ENCODE measurements at regions not wholly inside any gene's neighbourhood (a gene's known extent, or its start where the extent isn't known, plus 50 kb on each side); places are given as distances from the start of the nearest gene placed in this dataset.
A peak's percentile ranks its signal among the peaks of the same experiment; 100 is the strongest.

- peak in 1 of 9 donors; percentile 11 for TF ChIP-seq CTCF (IDR thresholded peaks at IDR 0.05)
- no peak overlapping the region for H3K4me3 ChIP-seq
- intact Hi-C loops (cut with DNase I), result no loop called here
- ATAC-seq, result no peak
- H3K27ac ChIP-seq, result no peak overlapping the region
- 57 to 60% methylated on average over 2 of the region's 2 CpGs for WGBS, 2 donors
- H3K9me3 ChIP-seq, result no peaks in the 10 kb centered on the region
- H3K27me3 ChIP-seq, result no peaks in the 10 kb centered on the region
- H3K36me3 ChIP-seq, result no peaks in the 10 kb centered on the region
- no peak for DNase-seq
- no peaks in the 10 kb centered on the region for H3K4me1 ChIP-seq
Measured at GRCh38 chr12:16674885-16675284, 68.9 kb upstream of the LMO3 start.

- TF ChIP-seq CTCF (IDR thresholded peaks at IDR 0.05), result no peak
Measured at GRCh38 chr12:16670456-16671050, 64.6 kb upstream of the LMO3 start.

GRCh38 chr12:16669756-16670155 is 63.8 kb upstream of the LMO3 start:
- Histone ChIP-seq H3K36me3 (no peaks in the 10 kb centered on the region), H3K27ac (no peak overlapping the region), H3K4me1 (no peaks in the 10 kb centered on the region), H3K4me3 (no peak overlapping the region), H3K9me3 (no peaks in the 10 kb centered on the region), H3K27me3 (no peaks in the 10 kb centered on the region)
- ATAC-seq (no peak), DNase-seq (no peak)
- no peak for TF ChIP-seq CTCF (IDR thresholded peaks at IDR 0.05)
- 47 to 51% methylated on average over 1 of the region's 1 CpG for WGBS, 2 donors
- intact Hi-C loops (cut with DNase I), result no loop called here

More at GRCh38 chr12:16670456-16671050, 64.6 kb upstream of the LMO3 start:
- Histone ChIP-seq H3K27me3 (no peaks in the 10 kb centered on the region), H3K27ac (no peak overlapping the region), H3K36me3 (no peaks in the 10 kb centered on the region), H3K4me1 (no peaks in the 10 kb centered on the region), H3K4me3 (no peak overlapping the region), H3K9me3 (no peaks in the 10 kb centered on the region)
- intact Hi-C loops (cut with DNase I), result no loop called here
- DNase-seq, result no peak
- no peak for ATAC-seq
- WGBS, 2 donors, result 86 to 88% methylated on average over 2 of the region's 2 CpGs

GRCh38 chr12:16668198-16668597 is 62.2 kb upstream of the LMO3 start:
- Histone ChIP-seq H3K27ac (no peak overlapping the region), H3K4me1 (no peaks in the 10 kb centered on the region), H3K4me3 (no peak overlapping the region), H3K9me3 (no peaks in the 10 kb centered on the region), H3K27me3 (no peaks in the 10 kb centered on the region), H3K36me3 (no peaks in the 10 kb centered on the region)
- intact Hi-C loops (cut with DNase I), result no loop called here
- no peak for TF ChIP-seq CTCF (IDR thresholded peaks at IDR 0.05)
- 43 to 63% methylated on average over 2 of the region's 2 CpGs for WGBS, 2 donors
- no peak for ATAC-seq
- DNase-seq, result no peak

All from heart right ventricle (tissue), 16 donors.